GM06990 (cell line): ENCODE measurements at regions not wholly inside any gene's neighbourhood (a gene's known extent, or its start where the extent isn't known, plus 50 kb on each side); places are given as distances from the start of the nearest gene placed in this dataset.

ENCODE experiments used
- DNase-seq: peaks from one replicate; pipeline ENCODE4 v3.0.0-alpha.2; 2011; ENCODE audit not compliant: insufficient read length; ENCODE audit errors: extremely low read depth
- H3K27me3 ChIP-seq: replicated peaks from 2 replicates; pipeline ENCODE4 v1.6.0; 2011; ENCODE audit warnings: low read length; ENCODE audit not compliant: control insufficient read depth, insufficient read depth
- H3K36me3 ChIP-seq: 2 replicates; pipeline ENCODE4 v1.5.1; 2011; ENCODE audit warnings: low read length; ENCODE audit not compliant: control insufficient read depth, insufficient read depth
- H3K4me3 ChIP-seq: replicated peaks from 2 replicates; pipeline ENCODE4 v1.5.1; 2011; ENCODE audit warnings: low read depth, mild to moderate bottlenecking, control low read depth, low read length
- TF ChIP-seq, protein P1 (sequence below): IDR thresholded peaks from 2 replicates; pipeline ENCODE4 v1.5.1; 2011; ENCODE audit warnings: low read length, control low read depth, mild to moderate bottlenecking, inconsistent platforms; ENCODE audit not compliant: insufficient read depth, poor library complexity, severe bottlenecking

DNA sequence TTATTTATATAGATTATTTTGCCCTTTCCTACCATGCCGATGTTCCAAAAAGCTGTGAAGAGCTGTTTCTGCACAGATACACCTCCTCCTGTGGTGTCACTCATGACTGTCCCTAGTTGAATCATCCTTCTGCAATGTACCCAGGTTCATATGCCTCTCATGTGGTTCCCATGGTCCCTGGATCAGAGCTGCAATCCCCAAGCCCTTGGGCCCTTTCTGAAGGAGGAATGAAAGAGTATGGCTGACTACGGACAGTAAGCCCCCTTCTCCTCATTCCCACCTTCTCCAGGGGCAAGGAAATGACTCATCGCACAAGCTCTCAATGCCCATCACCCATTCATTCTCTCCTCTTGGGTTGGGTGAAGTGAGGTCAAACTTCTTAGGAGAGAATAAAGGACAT lies 63.9 kb upstream of the ACVR1 start:
- TF ChIP-seq, protein P1, sequence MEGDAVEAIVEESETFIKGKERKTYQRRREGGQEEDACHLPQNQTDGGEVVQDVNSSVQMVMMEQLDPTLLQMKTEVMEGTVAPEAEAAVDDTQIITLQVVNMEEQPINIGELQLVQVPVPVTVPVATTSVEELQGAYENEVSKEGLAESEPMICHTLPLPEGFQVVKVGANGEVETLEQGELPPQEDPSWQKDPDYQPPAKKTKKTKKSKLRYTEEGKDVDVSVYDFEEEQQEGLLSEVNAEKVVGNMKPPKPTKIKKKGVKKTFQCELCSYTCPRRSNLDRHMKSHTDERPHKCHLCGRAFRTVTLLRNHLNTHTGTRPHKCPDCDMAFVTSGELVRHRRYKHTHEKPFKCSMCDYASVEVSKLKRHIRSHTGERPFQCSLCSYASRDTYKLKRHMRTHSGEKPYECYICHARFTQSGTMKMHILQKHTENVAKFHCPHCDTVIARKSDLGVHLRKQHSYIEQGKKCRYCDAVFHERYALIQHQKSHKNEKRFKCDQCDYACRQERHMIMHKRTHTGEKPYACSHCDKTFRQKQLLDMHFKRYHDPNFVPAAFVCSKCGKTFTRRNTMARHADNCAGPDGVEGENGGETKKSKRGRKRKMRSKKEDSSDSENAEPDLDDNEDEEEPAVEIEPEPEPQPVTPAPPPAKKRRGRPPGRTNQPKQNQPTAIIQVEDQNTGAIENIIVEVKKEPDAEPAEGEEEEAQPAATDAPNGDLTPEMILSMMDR: no peak
- no peak for DNase-seq
- Histone ChIP-seq H3K4me3 (no peak overlapping the region), H3K27me3 (no peaks in the 10 kb centered on the region; the same call in 1 of the 2 replicates), H3K36me3 (no peaks in the 10 kb centered on the region)

DNA sequence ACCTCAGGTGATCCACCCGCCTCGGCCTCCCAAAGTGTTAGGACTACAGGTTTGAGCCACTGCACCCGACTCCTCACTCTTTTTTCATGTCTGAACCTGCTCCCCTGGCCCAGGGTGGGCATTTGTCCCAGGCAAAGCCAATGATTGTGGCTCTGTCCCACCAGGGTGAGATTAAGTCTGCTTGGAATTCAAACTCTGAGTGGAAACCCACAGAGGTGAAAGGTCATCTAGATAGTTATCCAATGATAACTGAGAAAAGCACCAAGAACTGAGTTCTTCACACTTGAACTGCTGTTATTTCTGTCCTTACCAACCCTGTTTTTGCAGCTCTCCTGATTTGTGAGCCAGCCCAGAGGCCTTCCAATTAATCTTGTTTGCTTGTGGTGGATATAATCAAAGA lies 62.4 kb upstream of the ACVR1 start:
- Histone ChIP-seq H3K4me3 (no peak overlapping the region), H3K36me3 (no peaks in the 10 kb centered on the region), H3K27me3 (no peaks in the 10 kb centered on the region; the same call in 1 of the 2 replicates)
- DNase-seq: no peak
- TF ChIP-seq, protein P1: no peak

DNA sequence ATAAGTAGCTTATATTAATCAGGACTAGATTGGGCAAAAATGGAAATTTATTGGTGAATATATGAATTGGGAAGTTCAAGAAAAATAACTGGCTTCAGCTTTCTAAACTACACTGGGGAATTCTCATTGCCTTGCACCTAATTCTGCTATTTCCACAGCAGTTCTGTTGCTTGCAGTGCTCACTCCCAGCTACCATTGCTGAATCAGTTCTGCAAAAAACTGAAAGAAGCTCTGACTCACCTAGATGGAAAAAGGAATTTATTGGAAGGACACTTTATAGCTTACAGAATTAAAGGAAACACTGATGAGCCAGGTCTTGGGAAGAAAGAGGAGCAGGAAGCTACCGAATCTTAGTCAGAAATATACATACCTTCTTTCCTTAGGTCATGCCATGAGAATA lies 60.3 kb upstream of the ACVR1 start:
- Histone ChIP-seq H3K36me3 (no peaks in the 10 kb centered on the region), H3K27me3 (no peaks in the 10 kb centered on the region; the same call in none of the 2 replicates), H3K4me3 (no peak overlapping the region)
- TF ChIP-seq, protein P1: no peak
- no peak for DNase-seq

DNA sequence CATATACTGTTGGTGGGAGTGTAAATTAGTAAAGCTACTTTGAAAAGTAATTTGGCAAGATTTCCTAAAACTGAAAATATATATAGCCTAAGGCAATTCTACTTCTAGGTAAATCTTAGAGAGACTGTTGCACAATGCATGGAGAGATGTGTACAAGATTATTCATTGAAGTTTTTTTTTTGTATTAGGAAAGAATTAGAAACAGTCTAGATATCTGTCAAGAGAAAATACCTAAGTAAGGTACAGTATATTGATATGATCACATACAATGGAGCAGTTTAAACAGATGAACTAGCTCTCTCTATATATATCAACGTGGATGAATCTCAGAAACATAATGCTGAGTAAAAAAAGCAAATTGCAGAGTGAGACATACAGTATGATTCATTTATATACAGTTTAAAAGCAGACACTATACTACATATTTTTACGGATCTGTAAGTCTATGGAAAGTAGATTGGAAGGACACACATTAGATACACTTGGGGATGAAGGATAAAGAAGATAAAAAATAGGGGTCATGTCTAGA lies 59.3 kb upstream of the ACVR1 start:
- TF ChIP-seq, protein P1: no peak
- H3K4me3 ChIP-seq: no peak overlapping the region
- no peaks in the 10 kb centered on the region for H3K36me3 ChIP-seq
- no peak for DNase-seq
- H3K27me3 ChIP-seq: no peaks in the 10 kb centered on the region; the same call in none of the 2 replicates

DNA sequence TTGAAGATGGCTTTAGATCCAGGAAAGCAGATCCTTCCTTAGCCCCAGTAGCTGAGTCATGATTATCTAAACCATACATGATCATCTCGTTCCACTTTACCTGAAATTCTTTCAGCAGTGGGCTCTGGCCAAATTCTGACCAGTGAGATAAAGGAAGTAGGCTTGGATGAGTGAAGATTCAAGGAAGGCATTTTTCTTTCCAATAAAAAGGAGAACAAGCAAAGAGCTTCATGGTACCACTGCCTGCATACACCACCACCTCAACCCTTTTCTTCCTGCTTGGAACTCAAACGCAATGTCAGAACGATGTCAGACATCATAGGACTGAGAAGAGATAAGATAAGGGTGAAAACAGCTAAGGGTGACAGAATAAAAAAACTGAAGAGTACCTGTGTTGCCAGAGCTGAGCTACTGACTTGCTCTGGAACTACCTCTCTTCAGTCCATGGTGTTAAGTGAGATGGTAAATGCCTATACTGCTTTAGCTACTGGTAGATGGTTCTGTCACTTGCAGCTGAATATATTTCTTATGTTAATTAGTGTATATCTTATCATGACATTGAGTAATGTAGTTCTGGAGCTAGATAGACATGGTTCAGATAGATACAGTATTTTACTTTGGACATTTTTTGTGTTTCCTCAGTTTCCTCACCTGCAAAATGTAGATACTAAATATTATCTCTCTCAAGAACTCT lies 58.7 kb upstream of the ACVR1 start:
- Histone ChIP-seq H3K36me3 (no peaks in the 10 kb centered on the region), H3K27me3 (no peaks in the 10 kb centered on the region; the same call in 1 of the 2 replicates), H3K4me3 (no peak overlapping the region)
- TF ChIP-seq, protein P1: no peak
- DNase-seq: no peak
